NCI-H1436 treated with DMSO at 0.1 percent for 48 hours (cell line): ENCODE measurements at regions not wholly inside any gene's neighbourhood (a gene's known extent, or its start where the extent isn't known, plus 50 kb on each side); places are given as distances from the start of the nearest gene placed in this dataset.

ENCODE experiments used
- DNase-seq: peaks from one replicate; lab custom pipeline; 2025; lab: John Stamatoyannopoulos, UW

GRCh38 chr2:104635608-104636007, 218.3 kb upstream of the POU3F3 start:
- DNase-seq, result no peak

GRCh38 chr2:104638190-104638858, 215.6 kb upstream of the POU3F3 start:
- no peak for DNase-seq

- no peak for DNase-seq
Measured at GRCh38 chr2:104638859-104639202, 215.1 kb upstream of the POU3F3 start.

GRCh38 chr2:104641786-104642185, 212.1 kb upstream of the POU3F3 start:
- no peak for DNase-seq

GRCh38 chr2:104648376-104648775, 205.5 kb upstream of the POU3F3 start:
- DNase-seq, result no peak

- DNase-seq, result no peak
Measured at GRCh38 chr2:104649866-104650265, 204.0 kb upstream of the POU3F3 start.

GRCh38 chr2:104650405-104650996, 203.4 kb upstream of the POU3F3 start:
- DNase-seq, result no peak

- DNase-seq, result no peak
Measured at GRCh38 chr2:104654811-104655210, 199.1 kb upstream of the POU3F3 start.

GRCh38 chr2:104656571-104657163, 197.2 kb upstream of the POU3F3 start:
- DNase-seq, result no peak

- no peak for DNase-seq
Measured at GRCh38 chr2:104658144-104658835, 195.6 kb upstream of the POU3F3 start.

GRCh38 chr2:104658904-104659591, 194.9 kb upstream of the POU3F3 start:
- DNase-seq, result no peak

- DNase-seq, result no peak
Measured at GRCh38 chr2:104660991-104661390, 192.9 kb upstream of the POU3F3 start.

- DNase-seq, result no peak
Measured at GRCh38 chr2:104664672-104665071, 189.2 kb upstream of the POU3F3 start.

GRCh38 chr2:104668631-104669030, 185.3 kb upstream of the POU3F3 start:
- no peak for DNase-seq

GRCh38 chr2:104673225-104673624, 180.7 kb upstream of the POU3F3 start:
- no peak for DNase-seq

- DNase-seq, result no peak
Measured at GRCh38 chr2:104678181-104678580, 175.7 kb upstream of the POU3F3 start.

GRCh38 chr2:104685591-104685990, 168.3 kb upstream of the POU3F3 start:
- no peak for DNase-seq

GRCh38 chr2:104687147-104687546, 166.8 kb upstream of the POU3F3 start:
- no peak for DNase-seq

- no peak for DNase-seq
Measured at GRCh38 chr2:104690255-104690984, 163.5 kb upstream of the POU3F3 start.

- no peak for DNase-seq
Measured at GRCh38 chr2:104698276-104698675, 155.6 kb upstream of the POU3F3 start.

- DNase-seq, result no peak
Measured at GRCh38 chr2:104701411-104701911, 152.5 kb upstream of the POU3F3 start.
